BE2C (cell line): ENCODE measurements at regions not wholly inside any gene's neighbourhood (a gene's known extent, or its start where the extent isn't known, plus 50 kb on each side); places are given as distances from the start of the nearest gene placed in this dataset.
"Not testable (repeated sequence)": the region's sequence is repeated elsewhere in the genome, so short reads cannot be mapped to it uniquely, and the experiment has no call there.

Experiments
- DNase-seq: peaks from one replicate; pipeline ENCODE4 v3.0.0-alpha.2; 2020
- H3K27me3 ChIP-seq: fragments of 250-450 bp; sonication (Bioruptor Pico); 2 replicates; pipeline ENCODE4 v1.5.1; 2020; ENCODE audit warnings: mild to moderate bottlenecking
- H3K36me3 ChIP-seq: fragments of 250-450 bp; sonication (Bioruptor Pico); 2 replicates; pipeline ENCODE4 v1.5.1; 2020; ENCODE audit warnings: mild to moderate bottlenecking
- H3K4me1 ChIP-seq: fragments of 250-450 bp; sonication (Bioruptor Pico); 2 replicates; pipeline ENCODE4 v1.5.1; 2020
- H3K4me3 ChIP-seq: 2 replicates; pipeline ENCODE4 v1.5.1; 2011; ENCODE audit warnings: low read depth, low read length
- H3K9me3 ChIP-seq: fragments of 250-450 bp; sonication (Bioruptor Pico); 2 replicates; pipeline ENCODE4 v1.5.1; 2020
- CTCF ChIP-seq: IDR thresholded peaks from 2 replicates; pipeline ENCODE4 v1.5.1; 2012; ENCODE audit warnings: mild to moderate bottlenecking, low read depth, low read length

- Histone ChIP-seq H3K9me3 (no peaks in the 10 kb centered on the region), H3K36me3 (no peaks in the 10 kb centered on the region), H3K27me3 (no peaks in the 10 kb centered on the region), H3K4me1 (no peaks in the 10 kb centered on the region), H3K4me3 (no peak overlapping the region)
- no peak for TF ChIP-seq CTCF
- DNase-seq, result no peak
These were observed 367.3 kb downstream of the TUSC1 start for GRCh38 chr9:25310961-25311360.

GRCh38 chr9:25308549-25308948 is 369.7 kb downstream of the TUSC1 start:
- H3K27me3 ChIP-seq, result no peaks in the 10 kb centered on the region
- no peak overlapping the region for H3K4me3 ChIP-seq
- no peak for TF ChIP-seq CTCF
- no peak for DNase-seq
- no peaks in the 10 kb centered on the region for H3K9me3 ChIP-seq
- H3K4me1 ChIP-seq, result no peaks in the 10 kb centered on the region
- H3K36me3 ChIP-seq, result no peaks in the 10 kb centered on the region

GRCh38 chr9:25302601-25303000 is 375.6 kb downstream of the TUSC1 start:
- H3K4me3 ChIP-seq, result no peak overlapping the region
- no peaks in the 10 kb centered on the region for H3K9me3 ChIP-seq
- TF ChIP-seq CTCF, result no peak
- H3K4me1 ChIP-seq, result no peaks in the 10 kb centered on the region
- H3K27me3 ChIP-seq, result no peaks in the 10 kb centered on the region
- no peaks in the 10 kb centered on the region for H3K36me3 ChIP-seq
- DNase-seq, result no peak

- not testable (repeated sequence) for H3K9me3 ChIP-seq, DNase-seq, H3K4me1 ChIP-seq, H3K36me3 ChIP-seq, H3K27me3 ChIP-seq, H3K4me3 ChIP-seq
These were observed 390.0 kb downstream of the TUSC1 start for GRCh38 chr9:25288195-25288594.

GRCh38 chr9:25284365-25284764 is 393.9 kb downstream of the TUSC1 start:
- no peak for DNase-seq

GRCh38 chr9:25282946-25283345 is 395.3 kb downstream of the TUSC1 start:
- Histone ChIP-seq H3K4me1 (peaks cover 4% of the 10 kb centered on the region; the same call in 1 of the 2 replicates), H3K9me3 (no peaks in the 10 kb centered on the region), H3K27me3 (no peaks in the 10 kb centered on the region), H3K4me3 (no peak overlapping the region), H3K36me3 (no peaks in the 10 kb centered on the region)
- TF ChIP-seq CTCF, result no peak
- DNase-seq, result no peak

More at GRCh38 chr9:25284365-25284764, 393.9 kb downstream of the TUSC1 start:
- Histone ChIP-seq H3K36me3 (no peaks in the 10 kb centered on the region), H3K4me3 (no peak overlapping the region), H3K27me3 (no peaks in the 10 kb centered on the region), H3K9me3 (no peaks in the 10 kb centered on the region), H3K4me1 (peaks cover 4% of the 10 kb centered on the region; the same call in 1 of the 2 replicates)
- TF ChIP-seq CTCF, result no peak

- H3K4me3 ChIP-seq, result no peak overlapping the region
- no peaks in the 10 kb centered on the region; the same call in 1 of the 2 replicates for H3K4me1 ChIP-seq
- TF ChIP-seq CTCF, result peak; percentile 52
- DNase-seq, result no peak
- H3K27me3 ChIP-seq, result no peaks in the 10 kb centered on the region
- no peaks in the 10 kb centered on the region for H3K36me3 ChIP-seq
- H3K9me3 ChIP-seq, result no peaks in the 10 kb centered on the region
These were observed 416.8 kb downstream of the TUSC1 start for GRCh38 chr9:25261445-25261844.
